HG03565 (cell line): ENCODE measurements at regions not wholly inside any gene's neighbourhood (a gene's known extent, or its start where the extent isn't known, plus 50 kb on each side); places are given as distances from the start of the nearest gene placed in this dataset.
"Not testable (repeated sequence)": the region's sequence is repeated elsewhere in the genome, so short reads cannot be mapped to it uniquely, and the experiment has no call there.

Experiments
- ATAC-seq: cut with Tn5 transposase; IDR thresholded peaks from one replicate; pipeline ENCODE4 v1.9.1; 2021; ENCODE audit warnings: mild to moderate bottlenecking, moderate library complexity; ENCODE audit not compliant: unreplicated experiment

DNA sequence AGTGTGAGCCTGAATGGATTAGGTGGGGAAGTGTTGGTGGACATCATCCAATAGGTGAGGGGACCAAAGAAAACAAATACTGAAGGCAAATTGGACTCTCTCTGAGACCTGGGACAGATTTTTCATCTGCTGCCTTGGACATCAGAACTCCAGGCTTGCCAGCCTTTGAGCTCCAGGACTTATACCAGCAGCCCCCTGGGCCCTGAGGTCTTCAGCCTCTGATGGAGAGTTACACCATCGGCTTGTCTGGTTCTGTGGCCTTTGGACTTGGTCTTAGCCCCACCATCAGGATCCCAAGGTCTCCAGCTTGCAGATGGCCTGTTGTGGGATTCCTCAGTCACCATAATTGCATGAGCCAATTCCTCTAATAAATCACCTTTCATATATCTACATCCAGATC is 80.8 kb upstream of the SLC8A3 start:
- no peak for ATAC-seq

DNA sequence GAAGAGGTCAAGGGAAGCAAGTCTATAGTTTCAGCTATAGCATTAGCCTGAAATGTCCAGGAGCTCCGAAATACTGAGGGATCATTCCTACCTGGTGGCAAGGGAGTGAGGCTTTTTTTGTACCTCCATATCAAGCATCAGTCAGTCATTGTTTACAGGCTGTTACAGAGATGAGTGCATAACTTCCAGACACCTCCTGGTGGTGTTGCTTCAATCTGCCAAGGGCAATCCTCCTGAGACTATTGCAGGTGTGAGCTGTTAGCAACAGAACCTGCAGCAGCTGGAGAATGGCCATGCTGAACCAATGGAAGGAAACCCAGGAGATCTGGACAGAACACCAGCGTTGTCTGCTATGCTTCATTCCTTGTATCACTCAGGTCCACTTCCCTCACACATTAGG is 80.0 kb upstream of the SLC8A3 start:
- no peak for ATAC-seq

DNA sequence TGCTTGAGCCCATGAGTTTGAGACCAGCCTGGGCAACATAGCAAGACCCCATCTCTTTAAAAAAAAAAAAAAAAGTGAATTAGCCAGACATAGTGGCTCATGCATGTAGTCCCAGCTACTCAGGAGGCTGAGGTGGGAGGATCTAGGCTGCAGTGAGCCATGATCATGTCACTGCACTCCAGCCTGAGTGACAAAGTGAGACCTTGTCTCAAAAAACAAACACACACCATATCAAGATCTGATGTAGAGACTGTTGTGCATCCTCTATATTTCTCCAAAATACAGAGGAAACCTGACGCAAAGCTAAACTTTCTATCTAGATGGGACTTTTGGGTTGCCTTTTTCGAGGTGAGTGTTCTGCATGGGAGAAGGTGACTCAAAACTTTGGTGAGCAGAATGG is 77.4 kb upstream of the SLC8A3 start:
- no peak for ATAC-seq

DNA sequence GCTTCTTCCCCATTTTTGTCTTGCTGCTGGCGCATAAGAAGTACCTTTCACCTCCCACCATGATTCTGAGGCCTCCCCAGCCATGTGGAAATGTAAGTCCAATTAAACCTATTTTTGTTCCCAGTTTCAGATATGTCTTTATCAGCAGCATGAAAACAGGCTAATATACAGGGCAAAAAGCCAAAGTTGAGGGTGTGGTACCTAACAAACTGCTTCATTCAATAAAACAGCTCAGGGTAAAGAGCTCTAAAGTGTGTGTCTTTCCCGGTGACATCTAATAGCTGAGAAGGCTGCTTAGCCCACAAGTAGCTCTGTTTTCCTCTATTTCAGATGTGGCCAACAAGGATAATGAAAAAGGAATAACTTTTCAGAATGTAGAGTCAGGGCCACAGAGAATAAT is 76.7 kb upstream of the SLC8A3 start:
- ATAC-seq, result no peak

DNA sequence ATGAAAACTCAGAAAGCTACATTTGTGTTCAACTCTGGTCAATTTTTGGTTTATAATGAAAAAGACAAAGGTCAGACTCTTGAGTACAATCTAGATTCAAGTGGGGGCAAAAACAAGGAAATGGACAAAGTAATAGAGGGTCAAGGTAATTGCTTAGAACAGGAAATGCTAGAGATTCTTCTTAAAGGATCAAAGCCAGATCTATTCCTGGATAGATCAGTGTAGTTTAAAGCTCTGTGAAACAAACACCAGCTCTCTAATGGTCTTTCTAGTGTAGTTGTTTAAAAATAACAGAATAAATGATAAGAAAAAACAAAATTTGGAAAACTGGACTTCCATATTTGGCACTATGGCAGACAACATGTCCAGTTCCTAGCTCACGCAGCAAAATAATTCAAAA is 70.7 kb upstream of the SLC8A3 start:
- no peak for ATAC-seq

DNA sequence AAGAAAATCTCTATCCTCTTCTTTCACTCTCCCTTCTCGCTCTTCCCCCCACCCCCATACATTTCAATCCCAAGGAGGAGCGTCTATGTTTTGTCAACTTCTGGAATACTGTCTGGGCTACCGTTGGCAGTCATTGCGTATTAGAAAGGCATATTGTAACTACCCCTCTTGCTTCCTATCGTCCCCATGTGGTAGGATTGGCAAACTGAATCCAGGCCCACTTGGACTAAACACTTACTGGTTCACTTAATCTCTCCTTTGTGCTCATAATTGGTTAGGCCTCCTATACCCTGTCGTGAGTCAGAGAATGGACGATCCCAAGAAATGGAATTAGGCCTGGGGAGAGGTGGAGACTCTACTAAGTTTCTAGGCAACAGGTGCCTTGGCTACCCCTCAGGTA is 68.8 kb upstream of the SLC8A3 start:
- ATAC-seq, result no peak

DNA sequence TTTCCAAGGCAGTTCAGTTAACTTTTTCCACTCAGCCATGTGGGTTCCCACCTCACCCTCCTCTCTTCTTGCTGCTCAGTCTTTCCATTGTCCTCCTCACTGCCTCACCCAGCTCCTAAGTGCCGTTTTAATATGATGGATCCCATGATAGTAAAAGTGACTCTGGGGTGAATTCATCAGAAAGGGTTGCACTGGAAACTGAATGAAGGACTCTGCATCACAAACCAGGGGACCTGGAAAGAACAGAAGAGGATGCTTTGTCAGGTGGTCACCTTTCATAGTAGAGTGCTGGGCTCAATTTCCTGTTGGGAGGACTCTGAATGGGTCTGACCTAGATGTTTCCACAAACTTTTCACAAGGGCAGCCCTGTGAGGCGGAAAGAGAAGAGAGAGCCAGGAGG is 67.8 kb upstream of the SLC8A3 start:
- no peak for ATAC-seq

DNA sequence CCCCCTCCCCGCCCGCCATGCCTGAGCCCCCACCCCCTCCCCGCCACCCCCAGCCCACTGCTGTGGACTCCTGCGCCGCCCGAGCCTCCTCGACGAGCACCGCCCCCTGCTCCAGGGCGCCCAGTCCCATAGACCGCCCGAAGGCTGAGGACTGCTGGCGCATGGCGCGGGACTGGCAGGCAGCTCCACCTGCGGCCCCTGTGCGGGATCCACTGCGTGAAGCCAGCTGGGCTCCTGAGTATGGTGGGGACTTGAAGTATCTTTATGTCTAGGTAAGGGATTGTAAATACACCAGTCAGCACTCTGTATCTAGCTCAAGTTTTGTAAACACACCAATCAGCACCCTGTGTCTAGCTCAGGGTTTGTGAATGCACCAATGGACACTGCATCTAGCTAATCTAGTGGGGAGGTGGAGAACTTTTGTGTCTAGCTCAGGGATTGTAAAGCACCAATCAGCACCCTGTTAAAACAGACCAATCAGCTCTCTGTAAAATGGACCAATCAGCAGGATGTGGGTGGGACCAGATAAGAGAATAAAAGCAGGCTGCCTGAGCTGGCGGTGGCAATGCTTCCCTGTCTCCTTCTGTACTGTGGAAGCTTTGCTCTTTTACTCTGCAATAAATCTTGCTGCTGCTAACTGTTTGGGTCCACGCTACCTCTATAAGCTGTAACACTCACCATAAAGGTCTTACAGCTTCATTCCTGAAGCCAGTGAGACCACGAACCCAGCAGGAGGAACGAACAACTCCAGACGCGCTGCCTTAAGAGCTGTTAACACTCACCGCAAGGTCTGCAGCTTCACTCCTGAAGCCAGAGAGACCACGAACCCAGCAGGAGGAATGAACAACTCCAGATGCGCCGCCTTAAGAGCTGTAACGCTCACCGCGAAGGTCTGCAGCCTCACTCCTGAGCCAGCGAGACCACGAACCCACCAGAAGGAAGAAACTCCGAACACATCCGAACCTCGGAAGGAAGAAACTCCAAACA is 66.6 kb upstream of the SLC8A3 start:
- ATAC-seq, result not testable (repeated sequence)

DNA sequence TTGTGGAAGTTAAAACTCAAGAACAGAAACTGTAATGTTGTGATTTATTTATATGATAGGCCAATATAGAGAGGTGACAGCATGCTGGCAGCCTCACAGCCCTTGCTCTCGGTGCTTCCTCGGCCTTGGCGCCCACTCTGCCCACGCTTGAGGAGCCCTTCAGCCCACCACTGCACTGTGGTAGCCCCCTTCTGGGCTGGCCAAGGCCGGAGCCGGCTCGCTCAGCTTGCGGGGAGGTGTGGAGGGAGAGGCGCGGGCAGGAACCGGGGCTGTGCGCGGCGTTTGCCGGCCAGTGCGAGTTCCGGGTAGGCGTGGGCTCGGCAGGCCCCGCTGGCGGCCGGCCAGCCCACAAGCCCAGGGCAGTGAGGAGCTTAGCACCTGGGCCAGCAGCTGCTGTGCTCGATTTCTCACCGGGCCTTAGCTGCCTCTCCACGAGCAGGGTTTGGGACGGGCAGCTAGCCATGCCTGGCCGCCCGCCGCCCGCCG is 65.8 kb upstream of the SLC8A3 start:
- no peak for ATAC-seq

DNA sequence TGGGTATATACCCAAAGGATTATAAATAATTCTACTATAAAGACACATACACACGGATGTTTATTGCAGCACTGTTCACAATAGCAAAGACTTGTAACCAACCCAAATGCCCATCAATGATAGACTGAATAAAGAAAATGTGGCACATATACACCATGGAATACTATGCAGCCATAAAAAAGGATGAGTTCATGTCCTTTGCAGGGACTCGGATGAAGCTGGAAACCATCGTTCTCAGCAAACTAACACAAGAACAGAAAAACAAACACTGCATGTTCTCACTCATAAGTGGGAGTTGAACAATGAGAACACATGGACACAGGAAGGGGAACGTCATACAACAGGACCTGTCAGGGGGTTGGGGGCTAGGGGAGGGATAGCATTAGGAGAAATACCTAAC is 64.8 kb upstream of the SLC8A3 start:
- ATAC-seq, result not testable (repeated sequence)

DNA sequence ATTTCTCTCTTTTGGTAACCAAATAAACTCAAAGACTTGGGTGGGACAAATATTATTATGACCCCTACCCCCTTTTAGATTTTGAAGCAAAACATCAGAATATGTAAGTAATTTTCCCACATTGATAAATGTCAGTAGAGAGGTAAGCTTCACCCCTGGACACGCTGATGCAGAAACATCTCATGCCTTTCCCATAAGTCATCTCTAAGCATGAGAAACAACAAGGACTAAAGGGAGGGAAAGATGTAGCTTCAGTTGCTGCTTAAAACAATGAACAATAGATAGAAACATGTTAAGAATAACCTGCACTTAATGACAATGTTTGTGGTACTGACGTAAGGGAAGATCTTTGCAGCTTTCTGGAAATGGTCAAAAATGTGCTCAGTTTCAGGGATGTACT is 56.3 kb upstream of the SLC8A3 start:
- no peak for ATAC-seq

DNA sequence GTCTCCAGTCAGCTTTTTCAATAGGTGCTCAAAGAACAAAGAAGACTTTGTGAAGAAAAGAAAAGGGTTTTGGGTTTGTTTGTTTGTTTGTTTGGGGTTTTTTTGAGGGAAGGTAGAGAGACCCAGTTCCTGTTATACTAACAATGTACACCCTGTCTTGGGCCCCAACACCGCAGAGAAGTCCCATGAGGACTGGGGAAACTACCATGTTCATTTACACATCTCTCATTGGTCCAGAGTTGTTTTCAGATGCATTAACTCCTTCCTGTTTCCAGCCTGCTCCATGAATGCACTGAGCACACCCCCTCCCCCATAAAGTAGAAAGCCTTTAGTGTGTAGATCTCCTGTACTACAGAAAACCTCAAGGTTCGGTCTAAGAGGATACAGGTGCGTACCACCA is 51.1 kb upstream of the SLC8A3 start:
- peak; percentile 77 for ATAC-seq

DNA sequence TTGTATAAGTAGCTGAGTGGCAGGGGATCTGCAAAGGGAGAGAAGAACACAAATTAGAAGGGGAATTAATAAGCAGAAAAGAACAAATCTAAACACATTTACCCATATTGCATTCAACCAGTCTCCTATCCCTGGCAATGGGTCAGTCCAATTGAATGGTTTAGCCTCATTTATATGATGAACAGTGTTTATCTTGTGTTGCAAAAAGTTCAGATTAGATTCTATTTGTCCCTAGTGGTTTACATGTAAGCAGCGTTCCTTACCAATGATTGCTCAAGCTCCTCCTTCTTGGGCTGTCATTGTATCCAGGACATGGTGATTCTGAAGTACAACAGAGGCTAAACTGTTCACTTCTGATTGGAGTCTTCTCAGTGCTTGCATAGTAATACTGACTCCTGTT is 49.9 kb upstream of the SLC8A3 start:
- ATAC-seq, result not testable (repeated sequence)
